PC-9 (cell line): ENCODE measurements at regions not wholly inside any gene's neighbourhood (a gene's known extent, or its start where the extent isn't known, plus 50 kb on each side); places are given as distances from the start of the nearest gene placed in this dataset.

ENCODE experiments used
- BruUV-seq: library from RNA; stranded (reverse); fragments of 400-500 nt; replicated peaks from 2 replicates; lab custom pipeline; 2021; lab: Mats Ljungman, UMichigan
- CTCF ChIA-PET: fragments of 300-600 bp; sonication (Branson Sonifier 250); formaldehyde crosslinking; loops from one replicate; lab custom pipeline; 2022; ENCODE audit warnings: antibody characterized with exemption; lab: Charles Lee
- POLR2A ChIA-PET: fragments of 300-600 bp; sonication (Branson Sonifier 250); formaldehyde crosslinking; loops from one replicate; lab custom pipeline; 2022; ENCODE audit warnings: antibody characterized with exemption; ENCODE audit not compliant: unreplicated experiment; lab: Charles Lee
- DNase-seq, 2 experiments: peaks; one replicate each; pipeline versions ENCODE4 v3.0.0 to v3.0.0-alpha.2; 2015 to 2022; ENCODE audit warnings: mixed read lengths in 1 of 2
- H2AFZ ChIP-seq: fragments of 200-600 bp; sonication (generic); 2 replicates; pipeline ENCODE4 v1.8.1; 2017; ENCODE audit warnings: antibody characterized with exemption
- H3F3A ChIP-seq: fragments of 200-600 bp; sonication (generic); 2 replicates; pipeline ENCODE4 v1.8.1; 2017; ENCODE audit warnings: antibody characterized with exemption, mild to moderate bottlenecking, low read depth; ENCODE audit not compliant: insufficient read depth
- H3K27ac ChIP-seq: fragments of 200-600 bp; sonication (generic); 2 replicates; pipeline ENCODE4 v1.6.1; 2016; ENCODE audit warnings: mixed run types
- H3K27me3 ChIP-seq: fragments of 200-600 bp; sonication (generic); 2 replicates; pipeline ENCODE4 v1.6.1; 2016; ENCODE audit warnings: low read depth, mixed run types; ENCODE audit not compliant: insufficient read depth
- H3K36me3 ChIP-seq: fragments of 200-600 bp; sonication (generic); 2 replicates; pipeline ENCODE4 v1.6.1; 2016; ENCODE audit warnings: low read depth, mixed run types
- H3K4me1 ChIP-seq: fragments of 200-600 bp; sonication (generic); replicated peaks from 2 replicates; pipeline ENCODE4 v1.6.1; 2016; ENCODE audit warnings: mixed run types; ENCODE audit not compliant: insufficient read depth
- H3K4me2 ChIP-seq: fragments of 200-600 bp; sonication (generic); 2 replicates; pipeline ENCODE4 v1.6.1; 2017; ENCODE audit warnings: mixed run types
- H3K4me3 ChIP-seq: fragments of 200-600 bp; sonication (generic); 2 replicates; pipeline ENCODE4 v1.6.1; 2016; ENCODE audit warnings: mixed run types
- H3K79me2 ChIP-seq: fragments of 200-600 bp; sonication (generic); 2 replicates; pipeline ENCODE4 v1.6.1; 2017; ENCODE audit warnings: low read depth, mixed run types
- H3K9me2 ChIP-seq: fragments of 200-600 bp; sonication (generic); 2 replicates; pipeline ENCODE4 v1.8.1; 2017; ENCODE audit warnings: mild to moderate bottlenecking; ENCODE audit not compliant: insufficient read depth
- H3K9me3 ChIP-seq: fragments of 200-600 bp; sonication (generic); 2 replicates; pipeline ENCODE4 v1.8.1; 2016; ENCODE audit warnings: low read depth; ENCODE audit not compliant: insufficient read depth
- H4K20me1 ChIP-seq: fragments of 200-600 bp; sonication (generic); 2 replicates; pipeline ENCODE4 v1.8.1; 2017; ENCODE audit not compliant: insufficient read depth
- EZH2 ChIP-seq: fragments of 200-600 bp; sonication (generic); IDR thresholded peaks from 2 replicates; pipeline ENCODE4 v1.8.0; 2017; ENCODE audit warnings: antibody characterized with exemption, low read depth
- intact Hi-C: fragments of 100-400 bp; cut with micrococcal nuclease; formaldehyde crosslinking; loops from one replicate; pipeline ENCODE4 v1.10.0; 2022; ENCODE audit not compliant: unreplicated experiment
- TF ChIP-seq, protein P1 (sequence below): fragments of 200-600 bp; sonication (generic); conservative IDR thresholded peaks from 2 replicates; pipeline ENCODE4 v1.6.1; 2017; ENCODE audit warnings: mixed run types, antibody characterized with exemption, mild to moderate bottlenecking, moderate library complexity

DNA sequence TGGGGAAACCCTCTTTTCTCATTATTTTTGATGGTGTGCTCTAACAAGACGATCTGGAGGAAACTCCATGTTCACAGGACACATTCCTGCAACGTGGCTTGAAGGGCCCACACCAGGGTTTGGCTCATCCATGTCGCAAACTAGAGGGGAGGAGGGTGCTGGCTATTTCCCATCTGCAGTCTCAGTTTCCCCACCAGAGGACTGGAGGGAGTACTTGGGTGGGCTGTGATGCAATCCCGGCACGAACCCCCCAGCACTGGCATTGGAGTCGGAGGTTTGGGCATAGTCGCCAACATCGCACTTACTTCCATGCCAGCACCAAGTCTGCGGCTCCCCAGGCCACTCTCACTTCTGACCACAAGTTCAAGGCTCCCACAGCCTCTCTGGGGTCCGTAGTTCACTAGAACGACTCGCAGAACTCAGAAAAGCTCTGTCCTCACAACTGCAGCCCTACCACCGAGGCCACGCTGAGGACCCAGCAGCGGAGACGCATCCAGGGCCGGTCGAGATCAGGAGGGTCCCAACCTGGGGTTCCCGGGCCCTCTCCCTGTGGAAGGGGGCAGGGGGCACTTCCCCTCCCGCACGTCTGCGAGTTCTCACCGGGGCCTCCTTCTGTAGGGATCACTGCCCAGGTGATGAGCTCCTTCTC is 165.6 kb upstream of the SOX1 start:
- no peak for TF ChIP-seq EZH2
- TF ChIP-seq, protein P1, sequence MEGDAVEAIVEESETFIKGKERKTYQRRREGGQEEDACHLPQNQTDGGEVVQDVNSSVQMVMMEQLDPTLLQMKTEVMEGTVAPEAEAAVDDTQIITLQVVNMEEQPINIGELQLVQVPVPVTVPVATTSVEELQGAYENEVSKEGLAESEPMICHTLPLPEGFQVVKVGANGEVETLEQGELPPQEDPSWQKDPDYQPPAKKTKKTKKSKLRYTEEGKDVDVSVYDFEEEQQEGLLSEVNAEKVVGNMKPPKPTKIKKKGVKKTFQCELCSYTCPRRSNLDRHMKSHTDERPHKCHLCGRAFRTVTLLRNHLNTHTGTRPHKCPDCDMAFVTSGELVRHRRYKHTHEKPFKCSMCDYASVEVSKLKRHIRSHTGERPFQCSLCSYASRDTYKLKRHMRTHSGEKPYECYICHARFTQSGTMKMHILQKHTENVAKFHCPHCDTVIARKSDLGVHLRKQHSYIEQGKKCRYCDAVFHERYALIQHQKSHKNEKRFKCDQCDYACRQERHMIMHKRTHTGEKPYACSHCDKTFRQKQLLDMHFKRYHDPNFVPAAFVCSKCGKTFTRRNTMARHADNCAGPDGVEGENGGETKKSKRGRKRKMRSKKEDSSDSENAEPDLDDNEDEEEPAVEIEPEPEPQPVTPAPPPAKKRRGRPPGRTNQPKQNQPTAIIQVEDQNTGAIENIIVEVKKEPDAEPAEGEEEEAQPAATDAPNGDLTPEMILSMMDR = no peak
- H3F3A ChIP-seq = no peaks in the 10 kb centered on the region
- H2AFZ ChIP-seq = no peak overlapping the region
- no peaks in the 10 kb centered on the region for H3K4me1 ChIP-seq
- no peak overlapping the region for H3K4me2 ChIP-seq
- H3K27me3 ChIP-seq = peaks cover 83% of the 10 kb centered on the region
- H3K9me3 ChIP-seq = no peaks in the 10 kb centered on the region
- BruUV-seq = no TSS peak
- no peaks in the 10 kb centered on the region for H3K36me3 ChIP-seq
- CTCF ChIA-PET = no interaction called here
- H4K20me1 ChIP-seq = no peaks in the 10 kb centered on the region; the same call in 1 of the 2 replicates
- no peaks in the 10 kb centered on the region for H3K79me2 ChIP-seq
- intact Hi-C loops = no loop called here
- POLR2A ChIA-PET = no interaction called here
- H3K9me2 ChIP-seq = no peaks in the 10 kb centered on the region
- H3K27ac ChIP-seq = no peak overlapping the region
- DNase-seq = no peak
- no peak overlapping the region for H3K4me3 ChIP-seq

DNA sequence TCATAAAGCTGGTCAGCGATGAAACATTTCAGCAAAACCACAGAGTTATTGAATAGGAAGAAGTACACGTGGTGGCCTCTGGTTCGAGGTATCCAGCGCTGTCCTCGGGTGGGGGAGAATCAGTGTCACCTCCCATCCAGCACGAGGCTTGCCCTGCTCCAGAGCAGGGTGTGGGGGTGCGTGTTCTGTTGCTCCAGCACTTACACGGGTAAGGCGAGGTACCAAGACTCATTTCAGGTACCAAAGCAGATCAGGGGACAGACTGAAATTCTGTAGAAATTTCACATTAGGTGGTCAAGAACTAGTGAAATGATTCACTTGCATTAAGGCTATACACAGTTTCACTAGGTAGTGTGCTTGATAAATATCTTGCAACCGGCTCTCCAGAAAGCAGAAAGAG is 164.2 kb upstream of the SOX1 start:
- Histone ChIP-seq H3K4me2 (no peak overlapping the region), H3K9me2 (no peaks in the 10 kb centered on the region), H3K27ac (no peak overlapping the region), H2AFZ (no peak overlapping the region), H3K9me3 (no peaks in the 10 kb centered on the region), H4K20me1 (no peaks in the 10 kb centered on the region; the same call in 1 of the 2 replicates), H3K4me1 (no peaks in the 10 kb centered on the region), H3F3A (no peaks in the 10 kb centered on the region), H3K79me2 (no peaks in the 10 kb centered on the region), H3K27me3 (peaks cover 83% of the 10 kb centered on the region), H3K36me3 (no peaks in the 10 kb centered on the region), H3K4me3 (no peak overlapping the region)
- CTCF ChIA-PET = no interaction called here
- BruUV-seq = no TSS peak
- POLR2A ChIA-PET = no interaction called here
- TF ChIP-seq, protein P1 = no peak
- TF ChIP-seq EZH2 = no peak
- intact Hi-C loops = no loop called here
- DNase-seq = no peak

DNA sequence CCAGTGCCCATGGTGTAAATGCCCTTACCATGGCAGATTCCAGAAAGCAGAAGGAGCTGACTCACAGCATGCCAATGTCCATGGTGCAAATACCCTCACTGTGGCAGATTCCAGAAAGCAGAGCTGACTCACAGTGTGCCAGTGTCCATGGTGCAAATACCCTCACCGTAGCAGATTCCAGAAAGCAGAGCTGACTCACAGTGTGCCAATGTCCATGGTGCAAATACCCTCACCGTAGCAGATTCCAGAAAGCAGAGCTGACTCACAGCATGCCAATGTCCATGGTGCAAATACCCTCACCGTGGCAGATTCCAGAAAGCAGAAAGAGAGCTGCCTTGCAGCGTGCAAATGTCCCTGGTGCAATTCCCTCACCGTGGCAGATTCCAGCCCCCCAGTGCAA is 163.8 kb upstream of the SOX1 start:
- Histone ChIP-seq H3K9me3 (no peaks in the 10 kb centered on the region), H3K4me1 (no peaks in the 10 kb centered on the region), H3K4me2 (no peak overlapping the region), H3K9me2 (no peaks in the 10 kb centered on the region), H3K4me3 (no peak overlapping the region), H3K36me3 (no peaks in the 10 kb centered on the region), H3K27ac (no peak overlapping the region), H3K27me3 (peaks cover 85% of the 10 kb centered on the region), H3F3A (no peaks in the 10 kb centered on the region), H4K20me1 (no peaks in the 10 kb centered on the region; the same call in 1 of the 2 replicates), H3K79me2 (no peaks in the 10 kb centered on the region), H2AFZ (no peak overlapping the region)
- TF ChIP-seq, protein P1 = no peak
- no peak for TF ChIP-seq EZH2
- CTCF ChIA-PET = no interaction called here
- peak in 1 of 2 experiments; percentile 36 for DNase-seq
- POLR2A ChIA-PET = no interaction called here
- intact Hi-C loops = no loop called here
- no TSS peak for BruUV-seq
